K562 (cell line): ENCODE measurements at regions not wholly inside any gene's neighbourhood (a gene's known extent, or its start where the extent isn't known, plus 50 kb on each side); places are given as distances from the start of the nearest gene placed in this dataset.

ENCODE experiments used
- ATAC-seq: fragments of 200-7000 bp; cut with Tn5 transposase; 3 replicates; pipeline ENCODE4 v1.9.1; 2020; ENCODE audit warnings: moderate library complexity
- BruUV-seq: library from RNA; stranded (reverse); fragments of 400-500 nt; replicated peaks from 2 replicates; lab custom pipeline; 2021; lab: Mats Ljungman, UMichigan
- CTCF ChIA-PET: fragments of 300-600 bp; formaldehyde crosslinking; extraction: SDS; loops from one replicate; lab custom pipeline; 2021; ENCODE audit warnings: low intra/inter-chr PET ratio; lab: Yijun Ruan, JAX
- POLR2A ChIA-PET: fragments of 300-600, 350-650 bp; sonication (Branson Sonifier 250); formaldehyde crosslinking; extraction: SDS; loops from one replicate; lab custom pipeline; 2021; ENCODE audit warnings: antibody characterized with exemption, inconsistent platforms; lab: Yijun Ruan, JAX
- DNase-seq, 4 experiments: peaks; one replicate each; pipeline versions ENCODE4 v3.0.0 to v3.0.0-alpha.2; 2011 to 2018; ENCODE audit warnings: low spot score in 3 of 4, mixed read lengths in 3 of 4; ENCODE audit errors: extremely low read depth in 1 of 4
- FAIRE-seq: peaks from 2 replicates; lab custom pipeline; 2011; peaks lifted over from hg19 to GRCh38; lab: Jason Lieb, UNC
- H2AFZ ChIP-seq: 2 replicates; pipeline ENCODE4 v1.6.0; 2011; ENCODE audit warnings: low read depth, low read length, control low read depth, inconsistent platforms
- H3K27ac ChIP-seq: fragments of 200-600 bp; 3 replicates; pipeline ENCODE4 v1.8.0; 2011; ENCODE audit warnings: low read depth, mild to moderate bottlenecking, control low read depth, inconsistent platforms, low read length, moderate library complexity, mixed read lengths; ENCODE audit errors: extremely low read depth
- H3K27me3 ChIP-seq, 2 experiments: fragments of 300-600 bp in 1 of 2; 2 replicates in 1 of 2; 3 replicates in 1 of 2; pipeline versions ENCODE4 v1.6.0 to v1.8.0; 2011; ENCODE audit warnings: inconsistent platforms in 2 of 2, low read length in 2 of 2, mild to moderate bottlenecking in 1 of 2, mixed read lengths in 1 of 2, moderate library complexity in 1 of 2; ENCODE audit not compliant: control insufficient read depth in 2 of 2, insufficient read depth in 2 of 2
- H3K36me3 ChIP-seq: fragments of 300-600 bp; 3 replicates; pipeline ENCODE4 v1.8.0; 2011; ENCODE audit warnings: mild to moderate bottlenecking, low read length, inconsistent platforms; ENCODE audit not compliant: control insufficient read depth, insufficient read depth
- H3K4me1 ChIP-seq, 2 experiments: fragments of 200-600 bp in 1 of 2; replicated peaks in 1 of 2; 2 replicates in 1 of 2; 3 replicates in 1 of 2; pipeline versions ENCODE4 v1.5.1 to v1.8.0; 2011; ENCODE audit warnings: inconsistent platforms in 2 of 2, low read length in 2 of 2, mild to moderate bottlenecking in 1 of 2, mixed read lengths in 1 of 2, moderate library complexity in 1 of 2; ENCODE audit not compliant: control insufficient read depth in 2 of 2, insufficient read depth in 2 of 2
- H3K4me2 ChIP-seq: 2 replicates; pipeline ENCODE4 v1.6.1; 2011; ENCODE audit warnings: low read length, control low read depth, inconsistent platforms, mixed read lengths; ENCODE audit not compliant: insufficient read depth
- H3K4me3 ChIP-seq: fragments of 200-600 bp; sonication (generic), shearing (Covaris generic); 2 replicates; pipeline ENCODE4 v1.5.1; 2016; ENCODE audit warnings: control low read depth, inconsistent platforms
- H3K79me2 ChIP-seq: fragments of 200-600 bp; 3 replicates; pipeline ENCODE4 v1.8.0; 2011; ENCODE audit warnings: low read length, inconsistent platforms; ENCODE audit not compliant: control insufficient read depth, insufficient read depth
- H3K9ac ChIP-seq, 2 experiments: 2 replicates each; pipeline versions ENCODE4 v1.6.0 to v1.6.1; 2011; ENCODE audit warnings: low read depth in 2 of 2, low read length in 2 of 2, control low read depth in 1 of 2, inconsistent platforms in 1 of 2, mild to moderate bottlenecking in 1 of 2, mixed read lengths in 1 of 2; ENCODE audit not compliant: insufficient read depth in 1 of 2
- H3K9me1 ChIP-seq: one replicate; pipeline ENCODE4 v1.6.0; 2011; ENCODE audit warnings: inconsistent platforms, mild to moderate bottlenecking, low read length, moderate library complexity; ENCODE audit not compliant: control insufficient read depth, insufficient read depth
- H3K9me3 ChIP-seq: replicated peaks from 2 replicates; pipeline ENCODE4 v1.5.1; 2011; ENCODE audit warnings: low read depth, low read length, inconsistent platforms; ENCODE audit not compliant: control insufficient read depth, insufficient read depth
- H4K20me1 ChIP-seq: replicated peaks from 2 replicates; pipeline ENCODE4 v1.6.1; 2011; ENCODE audit warnings: low read length, inconsistent platforms, mixed read lengths; ENCODE audit not compliant: control insufficient read depth, insufficient read depth
- FOXO4 ChIP-seq: fragments of 450-650 bp; formaldehyde crosslinking; IDR thresholded peaks from 2 replicates; pipeline ENCODE4 v1.4.0; 2020; ENCODE audit warnings: mild to moderate bottlenecking, moderate library complexity
- MCM2 ChIP-seq: fragments of 450-650 bp; IDR thresholded peaks from 2 replicates; pipeline ENCODE4 v1.6.1; 2017; ENCODE audit warnings: low read depth, mild to moderate bottlenecking
- NFE2 ChIP-seq: IDR thresholded peaks from 2 replicates; pipeline ENCODE4 v1.6.1; 2014; ENCODE audit warnings: antibody characterized with exemption, low read depth
- PKNOX1 ChIP-seq: fragments of 450-650 bp; IDR thresholded peaks from 2 replicates; pipeline ENCODE4 v1.6.1; 2016
- RBM25 ChIP-seq: fragments of 200-400 bp; formaldehyde crosslinking; IDR thresholded peaks from 2 replicates; pipeline ENCODE4 v1.6.1; 2018; ENCODE audit warnings: low read length, low read depth, moderate library complexity; ENCODE audit not compliant: severe bottlenecking
- RFX7 ChIP-seq: fragments of 250-450 bp; sonication (Bioruptor Pico); IDR thresholded peaks from 2 replicates; pipeline ENCODE4 v1.5.1; 2021; ENCODE audit warnings: mild to moderate bottlenecking
- RHOXF2B ChIP-seq: fragments of 250-450 bp; sonication (Bioruptor Pico); conservative IDR thresholded peaks from 2 replicates; pipeline ENCODE4 v1.5.1; 2021
- ZBTB5 ChIP-seq: fragments of 450-650 bp; IDR thresholded peaks from 2 replicates; pipeline ENCODE4 v1.6.1; 2017; ENCODE audit warnings: antibody characterized with exemption
- ZNF143 ChIP-seq: sonication (generic); formaldehyde crosslinking; IDR thresholded peaks from 2 replicates; pipeline ENCODE4 v1.9.0; 2022; ENCODE audit warnings: mild to moderate bottlenecking, missing genetic modification reagents
- ZNF274 ChIP-seq: IDR thresholded peaks from 2 replicates; pipeline ENCODE4 v1.6.1; 2011; ENCODE audit warnings: low read depth, mild to moderate bottlenecking, low read length, moderate library complexity, borderline replicate concordance
- ZNF316 ChIP-seq: fragments of 450-650 bp; IDR thresholded peaks from 2 replicates; pipeline ENCODE4 v1.6.1; 2016
- ZNF431 ChIP-seq: sonication (generic); formaldehyde crosslinking; IDR thresholded peaks from 2 replicates; pipeline ENCODE4 v1.8.0; 2022; ENCODE audit warnings: mild to moderate bottlenecking, missing genetic modification reagents
- ZNF589 ChIP-seq: fragments of 200-800 bp; sonication (Bioruptor generic); IDR thresholded peaks from 2 replicates; pipeline ENCODE4 v1.6.1; 2016; ENCODE audit warnings: low read depth, missing genetic modification characterization, missing compliant biosample characterization
- WGBS: fragments of 100-300 bp; shearing (Covaris generic); methylation state at CpG from one replicate; pipeline ENCODE4 v1.1.6; 2016; ENCODE audit warnings: low coverage, mixed read lengths; ENCODE audit not compliant: insufficient coverage; ENCODE audit errors: missing lambda C conversion rate; 5-methylcytosine and 5-hydroxymethylcytosine counted together
- in situ Hi-C: fragments of 300-500 bp; cut with MboI; formaldehyde crosslinking; loops from 4 replicates; pipeline ENCODE4 v1.15.0; 2018; ENCODE audit warnings: inconsistent platforms, mixed read lengths
- intact Hi-C: fragments of 100-400 bp; cut with micrococcal nuclease; formaldehyde crosslinking; loops from 2 replicates; pipeline ENCODE4 v1.14.2; 2022

GRCh38 chr16:63982110-63982509 is 1139.8 kb downstream of the CDH11 start:
- 0% methylated on average over 5 of the region's 5 CpGs for WGBS
- Histone ChIP-seq H3K36me3 (no peaks in the 10 kb centered on the region), H3K27me3 (no peaks in the 10 kb centered on the region), H4K20me1 (no peaks in the 10 kb centered on the region), H2AFZ (no peak overlapping the region), H3K9me1 (no peaks in the 10 kb centered on the region), H3K27ac (no peak overlapping the region), H3K4me3 (no peak overlapping the region), H3K9ac (no peak overlapping the region), H3K79me2 (no peaks in the 10 kb centered on the region), H3K9me3 (0 out of 2 replicates have a peak, but pooled peaks cover 2% of the 10 kb centered on the region), H3K4me2 (no peak overlapping the region)
- in situ Hi-C loops (no loop called here), intact Hi-C loops (no loop called here)
- ChIA-PET POLR2A (no interaction called here), CTCF (no interaction called here)
- no TSS peak for BruUV-seq
- no peak for DNase-seq
- ATAC-seq, result no peak
- no peak for FAIRE-seq
- TF ChIP-seq RHOXF2B (CRISPR knock-in tag) (no peak), ZNF143 (CRISPR knock-in tag) (no peak)
- TF ChIP-seq, all 486 proteins: peak for 0
- H3K4me1 ChIP-seq, result no peaks in the 10 kb centered on the region

GRCh38 chr16:63981639-63982038 is 1140.2 kb downstream of the CDH11 start:
- Histone ChIP-seq H3K79me2 (no peaks in the 10 kb centered on the region), H3K4me1 (no peaks in the 10 kb centered on the region), H3K4me3 (no peak overlapping the region), H3K4me2 (no peak overlapping the region), H3K9ac (no peak overlapping the region), H3K36me3 (no peaks in the 10 kb centered on the region), H3K9me1 (no peaks in the 10 kb centered on the region), H4K20me1 (no peaks in the 10 kb centered on the region), H2AFZ (no peak overlapping the region), H3K9me3 (no peaks in the 10 kb centered on the region), H3K27me3 (no peaks in the 10 kb centered on the region), H3K27ac (no peak overlapping the region)
- in situ Hi-C loops, result no loop called here
- WGBS, result 0% methylated on average over 2 of the region's 2 CpGs
- ATAC-seq (no peak), FAIRE-seq (no peak), DNase-seq (no peak)
- intact Hi-C loops, result no loop called here
- BruUV-seq, result no TSS peak
- ChIA-PET CTCF (no interaction called here), POLR2A (no interaction called here)
- no peak for TF ChIP-seq NFE2
- TF ChIP-seq MCM2, result no peak
- TF ChIP-seq RFX7, result no peak
- TF ChIP-seq ZBTB5, result no peak
- no peak for TF ChIP-seq ZNF589 (CRISPR knock-in tag)
- no peak for TF ChIP-seq ZNF316
- TF ChIP-seq ZNF431 (CRISPR knock-in tag), result no peak
- no peak for TF ChIP-seq RBM25
- no peak for TF ChIP-seq ZNF274
- no peak for TF ChIP-seq PKNOX1
- no peak for TF ChIP-seq FOXO4 (CRISPR knock-in tag)
